Neutrophil (primary cell): ENCODE measurements at regions not wholly inside any gene's neighbourhood (a gene's known extent, or its start where the extent isn't known, plus 50 kb on each side); places are given as distances from the start of the nearest gene placed in this dataset.

ENCODE experiments used
- H3K27ac ChIP-seq: fragments of 200-600 bp; sonication (generic); 2 replicates; pipeline ENCODE4 v1.5.1; 2016; ENCODE audit warnings: mild to moderate bottlenecking, moderate library complexity
- H3K27me3 ChIP-seq: fragments of 200-600 bp; sonication (generic); 2 replicates; pipeline ENCODE4 v1.6.0; 2016; ENCODE audit warnings: mild to moderate bottlenecking
- H3K36me3 ChIP-seq: fragments of 200-600 bp; sonication (generic); 2 replicates; pipeline ENCODE4 v1.5.1; 2017
- H3K4me1 ChIP-seq, 2 experiments: fragments of 200-600 bp in 1 of 2; sonication (generic) in 1 of 2; 1 replicate in 1 of 2; 2 replicates in 1 of 2; pipeline versions ENCODE4 v1.5.1 to v1.6.1; 2013 to 2016; ENCODE audit warnings: low read depth in 1 of 2, low read length in 1 of 2, mild to moderate bottlenecking in 1 of 2, moderate library complexity in 1 of 2; ENCODE audit not compliant: control insufficient read depth in 1 of 2, insufficient read depth in 1 of 2
- H3K4me3 ChIP-seq, 2 experiments: fragments of 200-600 bp in 1 of 2; sonication (generic) in 1 of 2; 1 replicate in 1 of 2; 2 replicates in 1 of 2; pipeline ENCODE4 v1.5.1; 2013 to 2016; ENCODE audit warnings: low read depth in 1 of 2, low read length in 1 of 2, mild to moderate bottlenecking in 1 of 2, moderate library complexity in 1 of 2
- H3K9me3 ChIP-seq: fragments of 200-600 bp; sonication (generic); 2 replicates; pipeline ENCODE4 v1.5.1; 2016
- CTCF ChIP-seq: fragments of 200-600 bp; sonication (generic); IDR thresholded peaks from 2 replicates; pipeline ENCODE4 v1.5.1; 2016; ENCODE audit warnings: antibody characterized with exemption

GRCh38 chr4:81997313-81997712 lies 376.5 kb downstream of the HNRNPD start:
- Histone ChIP-seq H3K36me3 (no peaks in the 10 kb centered on the region), H3K9me3 (no peaks in the 10 kb centered on the region), H3K27ac (no peak overlapping the region), H3K4me3 (no peak overlapping the region), H3K4me1 (no peaks in the 10 kb centered on the region), H3K27me3 (no peaks in the 10 kb centered on the region)
- TF ChIP-seq CTCF: no peak

GRCh38 chr4:81990898-81991297 lies 382.9 kb downstream of the HNRNPD start:
- TF ChIP-seq CTCF: no peak
- H3K9me3 ChIP-seq: no peaks in the 10 kb centered on the region
- H3K36me3 ChIP-seq: no peaks in the 10 kb centered on the region
- no peaks in the 10 kb centered on the region for H3K4me1 ChIP-seq
- peaks cover 31% of the 10 kb centered on the region for H3K27me3 ChIP-seq
- H3K4me3 ChIP-seq: no peak overlapping the region
- H3K27ac ChIP-seq: no peak overlapping the region

- Histone ChIP-seq H3K27me3 (peaks cover 31% of the 10 kb centered on the region), H3K36me3 (no peaks in the 10 kb centered on the region), H3K27ac (no peak overlapping the region), H3K4me3 (no peak overlapping the region), H3K4me1 (no peaks in the 10 kb centered on the region), H3K9me3 (no peaks in the 10 kb centered on the region)
- no peak for TF ChIP-seq CTCF
Observed at GRCh38 chr4:81990211-81990610, 383.6 kb downstream of the HNRNPD start.

GRCh38 chr4:81989202-81989601 lies 384.6 kb downstream of the HNRNPD start:
- Histone ChIP-seq H3K4me3 (no peak overlapping the region), H3K9me3 (no peaks in the 10 kb centered on the region), H3K4me1 (peaks cover 0 to under 1% of the 10 kb centered on the region in 2 experiments), H3K27ac (no peak overlapping the region), H3K36me3 (no peaks in the 10 kb centered on the region), H3K27me3 (peaks cover 31% of the 10 kb centered on the region)
- TF ChIP-seq CTCF: no peak

GRCh38 chr4:81988178-81988577 lies 385.6 kb downstream of the HNRNPD start:
- Histone ChIP-seq H3K4me3 (no peak overlapping the region), H3K4me1 (peaks cover 7 to 11% of the 10 kb centered on the region in 2 experiments), H3K36me3 (no peaks in the 10 kb centered on the region), H3K27me3 (peaks cover 31% of the 10 kb centered on the region), H3K27ac (no peak overlapping the region), H3K9me3 (no peaks in the 10 kb centered on the region)
- no peak for TF ChIP-seq CTCF

- no peak overlapping the region for H3K4me3 ChIP-seq
- peaks cover 15 to 17% of the 10 kb centered on the region in 2 experiments for H3K4me1 ChIP-seq
- H3K9me3 ChIP-seq: no peaks in the 10 kb centered on the region
- no peak overlapping the region for H3K27ac ChIP-seq
- H3K27me3 ChIP-seq: peaks cover 19% of the 10 kb centered on the region
- TF ChIP-seq CTCF: no peak
- no peaks in the 10 kb centered on the region for H3K36me3 ChIP-seq
Observed at GRCh38 chr4:81984746-81985145, 389.0 kb downstream of the HNRNPD start.
